Activated naive CD8-positive, alpha-beta T cell treated with anti-CD3 and anti-CD28 coated beads, Interleukin-2, amount 10 ng/mL, durations not matched to agents 7 days and 5 days (primary cell): ENCODE measurements at regions not wholly inside any gene's neighbourhood (a gene's known extent, or its start where the extent isn't known, plus 50 kb on each side); places are given as distances from the start of the nearest gene placed in this dataset.
"Not testable (repeated sequence)": the region's sequence is repeated elsewhere in the genome, so short reads cannot be mapped to it uniquely, and the experiment has no call there.

Experiments used
- ATAC-seq: fragments of 150-1000 bp; cut with Tn5 transposase; one replicate; pipeline ENCODE4 v1.10.0; 2021; ENCODE audit warnings: low read depth, moderate library complexity
- POLR2A ChIA-PET: fragments of 350-600 bp; sonication (Branson Sonifier 250); formaldehyde crosslinking; loops from one replicate; lab custom pipeline; 2021; ENCODE audit warnings: antibody characterized with exemption; lab: Charles Lee
- DNase-seq: peaks from one replicate; pipeline ENCODE4 v3.0.0; 2021
- H3K27ac Mint-ChIP-seq: one replicate; pipeline ENCODE4 v1.8.0; 2022; ENCODE audit warnings: mild to moderate bottlenecking, mixed read lengths
- H3K27me3 Mint-ChIP-seq: one replicate; pipeline ENCODE4 v1.8.0; 2022; ENCODE audit warnings: mild to moderate bottlenecking, moderate library complexity, mixed read lengths
- H3K36me3 Mint-ChIP-seq: one replicate; pipeline ENCODE4 v1.8.0; 2021; ENCODE audit warnings: mild to moderate bottlenecking, mixed read lengths
- H3K4me1 Mint-ChIP-seq: one replicate; pipeline ENCODE4 v1.8.0; 2021; ENCODE audit warnings: mixed read lengths
- H3K4me3 Mint-ChIP-seq: one replicate; pipeline ENCODE4 v1.8.0; 2022; ENCODE audit warnings: mild to moderate bottlenecking, moderate library complexity, mixed read lengths
- H3K9me3 Mint-ChIP-seq: one replicate; pipeline ENCODE4 v1.8.0; 2021; ENCODE audit warnings: mixed read lengths

GRCh38 chr7:118995350-118995749 is 770.8 kb downstream of the ANKRD7 start:
- Mint-ChIP-seq H3K4me3 (no peak overlapping the region), H3K27ac (no peak overlapping the region), H3K9me3 (no peaks in the 10 kb centered on the region), H3K27me3 (no peaks in the 10 kb centered on the region), H3K4me1 (no peaks in the 10 kb centered on the region), H3K36me3 (no peaks in the 10 kb centered on the region)
- POLR2A ChIA-PET = no interaction called here
- ATAC-seq = no peak
- no peak for DNase-seq

GRCh38 chr7:119007236-119007635 is 782.7 kb downstream of the ANKRD7 start:
- Mint-ChIP-seq H3K4me3 (no peak overlapping the region), H3K36me3 (no peaks in the 10 kb centered on the region), H3K27ac (no peak overlapping the region), H3K4me1 (no peaks in the 10 kb centered on the region), H3K9me3 (peaks cover 3% of the 10 kb centered on the region), H3K27me3 (no peaks in the 10 kb centered on the region)
- POLR2A ChIA-PET = no interaction called here
- no peak for ATAC-seq
- DNase-seq = no peak

- POLR2A ChIA-PET = no interaction called here
- Mint-ChIP-seq H3K27me3 (no peaks in the 10 kb centered on the region), H3K36me3 (no peaks in the 10 kb centered on the region), H3K9me3 (peaks cover 3% of the 10 kb centered on the region), H3K27ac (no peak overlapping the region), H3K4me1 (no peaks in the 10 kb centered on the region), H3K4me3 (no peak overlapping the region)
- ATAC-seq (no peak), DNase-seq (no peak)
Observed at GRCh38 chr7:119010635-119011034, 786.1 kb downstream of the ANKRD7 start.

GRCh38 chr7:119026391-119026790 is 801.9 kb downstream of the ANKRD7 start:
- Mint-ChIP-seq H3K4me1 (no peaks in the 10 kb centered on the region), H3K9me3 (peaks cover 4% of the 10 kb centered on the region), H3K4me3 (no peak overlapping the region), H3K27me3 (no peaks in the 10 kb centered on the region), H3K27ac (no peak overlapping the region), H3K36me3 (no peaks in the 10 kb centered on the region)
- DNase-seq (no peak), ATAC-seq (no peak)
- POLR2A ChIA-PET = no interaction called here

- H3K4me1 Mint-ChIP-seq = no peaks in the 10 kb centered on the region
- H3K27me3 Mint-ChIP-seq = no peaks in the 10 kb centered on the region
- DNase-seq (no peak), ATAC-seq (no peak)
- H3K36me3 Mint-ChIP-seq = no peaks in the 10 kb centered on the region
- no peak overlapping the region for H3K27ac Mint-ChIP-seq
- no peak overlapping the region for H3K4me3 Mint-ChIP-seq
- POLR2A ChIA-PET = no interaction called here
- peaks cover 12% of the 10 kb centered on the region for H3K9me3 Mint-ChIP-seq
Observed at GRCh38 chr7:119028736-119029135, 804.2 kb downstream of the ANKRD7 start.

GRCh38 chr7:119032136-119032535 is 807.6 kb downstream of the ANKRD7 start:
- H3K27ac Mint-ChIP-seq, POLR2A ChIA-PET, ATAC-seq: not testable (repeated sequence)

GRCh38 chr7:119033641-119034040 is 809.1 kb downstream of the ANKRD7 start:
- no peak for ATAC-seq

More at GRCh38 chr7:119032136-119032535, 807.6 kb downstream of the ANKRD7 start:
- peaks cover 14% of the 10 kb centered on the region for H3K9me3 Mint-ChIP-seq
- not testable (repeated sequence) for DNase-seq, H3K4me3 Mint-ChIP-seq, H3K4me1 Mint-ChIP-seq, H3K27me3 Mint-ChIP-seq, H3K36me3 Mint-ChIP-seq

GRCh38 chr7:119037941-119038340 is 813.4 kb downstream of the ANKRD7 start:
- Mint-ChIP-seq H3K27ac (no peak overlapping the region), H3K4me3 (no peak overlapping the region), H3K36me3 (no peaks in the 10 kb centered on the region), H3K9me3 (peaks cover 9% of the 10 kb centered on the region), H3K27me3 (no peaks in the 10 kb centered on the region), H3K4me1 (no peaks in the 10 kb centered on the region)
- no peak for ATAC-seq
- no peak for DNase-seq
- POLR2A ChIA-PET = no interaction called here

More at GRCh38 chr7:119033641-119034040, 809.1 kb downstream of the ANKRD7 start:
- POLR2A ChIA-PET = no interaction called here
- Mint-ChIP-seq H3K9me3 (peaks cover 14% of the 10 kb centered on the region), H3K4me3 (no peak overlapping the region), H3K27me3 (no peaks in the 10 kb centered on the region), H3K36me3 (no peaks in the 10 kb centered on the region), H3K4me1 (no peaks in the 10 kb centered on the region), H3K27ac (no peak overlapping the region)
- no peak for DNase-seq

- H3K9me3 Mint-ChIP-seq = peaks cover 3% of the 10 kb centered on the region
- POLR2A ChIA-PET = no interaction called here
- no peaks in the 10 kb centered on the region for H3K27me3 Mint-ChIP-seq
- no peaks in the 10 kb centered on the region for H3K4me1 Mint-ChIP-seq
- H3K36me3 Mint-ChIP-seq = no peaks in the 10 kb centered on the region
- DNase-seq (no peak), ATAC-seq (no peak)
- no peak overlapping the region for H3K4me3 Mint-ChIP-seq
- no peak overlapping the region for H3K27ac Mint-ChIP-seq
Observed at GRCh38 chr7:119046068-119046467, 821.6 kb downstream of the ANKRD7 start.

- Mint-ChIP-seq H3K9me3 (no peaks in the 10 kb centered on the region), H3K4me1 (no peaks in the 10 kb centered on the region), H3K27me3 (no peaks in the 10 kb centered on the region), H3K4me3 (no peak overlapping the region), H3K36me3 (no peaks in the 10 kb centered on the region), H3K27ac (no peak overlapping the region)
- DNase-seq = no peak
- no peak for ATAC-seq
- POLR2A ChIA-PET = no interaction called here
Observed at GRCh38 chr7:119065966-119066365, 841.5 kb downstream of the ANKRD7 start.

- Mint-ChIP-seq H3K27me3 (no peaks in the 10 kb centered on the region), H3K4me3 (no peak overlapping the region), H3K27ac (no peak overlapping the region), H3K4me1 (no peaks in the 10 kb centered on the region), H3K36me3 (no peaks in the 10 kb centered on the region), H3K9me3 (peaks cover 6% of the 10 kb centered on the region)
- ATAC-seq = no peak
- POLR2A ChIA-PET = no interaction called here
- no peak for DNase-seq
Observed at GRCh38 chr7:119086026-119086425, 861.5 kb downstream of the ANKRD7 start.

GRCh38 chr7:119090851-119091250 is 866.3 kb downstream of the ANKRD7 start:
- no peak for ATAC-seq
- H3K4me1 Mint-ChIP-seq = no peaks in the 10 kb centered on the region
- no peaks in the 10 kb centered on the region for H3K27me3 Mint-ChIP-seq
- no peaks in the 10 kb centered on the region for H3K36me3 Mint-ChIP-seq
- POLR2A ChIA-PET = no interaction called here
- H3K27ac Mint-ChIP-seq = no peak overlapping the region
- no peak overlapping the region for H3K4me3 Mint-ChIP-seq
- DNase-seq = no peak
- H3K9me3 Mint-ChIP-seq = peaks cover 1% of the 10 kb centered on the region

GRCh38 chr7:119096683-119097082 is 872.2 kb downstream of the ANKRD7 start:
- DNase-seq (no peak), ATAC-seq (no peak)
- POLR2A ChIA-PET = no interaction called here
- Mint-ChIP-seq H3K27ac (no peak overlapping the region), H3K9me3 (no peaks in the 10 kb centered on the region), H3K4me3 (no peak overlapping the region), H3K36me3 (no peaks in the 10 kb centered on the region), H3K4me1 (no peaks in the 10 kb centered on the region), H3K27me3 (no peaks in the 10 kb centered on the region)

GRCh38 chr7:119100611-119101258 is 876.2 kb downstream of the ANKRD7 start:
- H3K4me3 Mint-ChIP-seq, H3K27me3 Mint-ChIP-seq, POLR2A ChIA-PET, H3K4me1 Mint-ChIP-seq, ATAC-seq, DNase-seq, H3K27ac Mint-ChIP-seq, H3K9me3 Mint-ChIP-seq, H3K36me3 Mint-ChIP-seq: not testable (repeated sequence)
